Panc1 (cell line): ENCODE measurements at regions not wholly inside any gene's neighbourhood (a gene's known extent, or its start where the extent isn't known, plus 50 kb on each side); places are given as distances from the start of the nearest gene placed in this dataset.

Experiments
- ATAC-seq: fragments of 200-7000 bp; cut with Tn5 transposase; 2 replicates; pipeline ENCODE4 v1.9.1; 2020; ENCODE audit warnings: mild to moderate bottlenecking, moderate library complexity
- BruUV-seq: library from RNA; stranded (reverse); fragments of 400-500 nt; replicated peaks from 2 replicates; lab custom pipeline; 2021; lab: Mats Ljungman, UMichigan
- CTCF ChIA-PET: fragments of 300-600 bp; sonication (Branson Sonifier 250); formaldehyde crosslinking; loops from one replicate; lab custom pipeline; 2022; ENCODE audit warnings: antibody characterized with exemption; lab: Charles Lee
- POLR2A ChIA-PET: fragments of 300-600 bp; sonication (Branson Sonifier 250); formaldehyde crosslinking; loops from one replicate; lab custom pipeline; 2022; ENCODE audit warnings: antibody characterized with exemption; lab: Charles Lee
- DNase-seq: peaks from one replicate; pipeline ENCODE4 v3.0.0-alpha.2; 2010; ENCODE audit warnings: low read depth, low spot score
- H3K27ac ChIP-seq: 2 replicates; pipeline ENCODE4 v1.5.1; 2011; ENCODE audit warnings: mild to moderate bottlenecking, low read length, inconsistent platforms
- H3K27me3 ChIP-seq: fragments of 200-500 bp; sonication (Bioruptor generic); 2 replicates; pipeline ENCODE4 v1.6.0; 2014; ENCODE audit warnings: low read length, inconsistent platforms; ENCODE audit not compliant: control insufficient read depth, insufficient read depth
- H3K36me3 ChIP-seq: fragments of 200-500 bp; sonication (Bioruptor generic); 2 replicates; pipeline ENCODE4 v1.5.1; 2014; ENCODE audit warnings: inconsistent platforms, mild to moderate bottlenecking, low read length, moderate library complexity; ENCODE audit not compliant: control insufficient read depth, insufficient read depth
- H3K4me1 ChIP-seq: 2 replicates; pipeline ENCODE4 v1.5.1; 2011; ENCODE audit warnings: inconsistent platforms, mild to moderate bottlenecking, low read length, moderate library complexity; ENCODE audit not compliant: control insufficient read depth, insufficient read depth
- H3K4me3 ChIP-seq, 2 experiments: 2 replicates each; pipeline ENCODE4 v1.5.1; 2011 to 2012; ENCODE audit warnings: low read depth in 2 of 2, low read length in 2 of 2, mild to moderate bottlenecking in 2 of 2, inconsistent platforms in 1 of 2, moderate library complexity in 1 of 2
- H3K9me3 ChIP-seq: fragments of 200-500 bp; sonication (Bioruptor generic); 2 replicates; pipeline ENCODE4 v1.5.1; 2014; ENCODE audit warnings: low read depth, mild to moderate bottlenecking, inconsistent platforms, low read length, moderate library complexity; ENCODE audit not compliant: control insufficient read depth, insufficient read depth
- CTCF ChIP-seq: fragments of 450-650 bp; IDR thresholded peaks from 2 replicates; pipeline ENCODE4 v1.5.1; 2017; ENCODE audit warnings: mild to moderate bottlenecking
- POLR2AphosphoS5 ChIP-seq: IDR thresholded peaks from 2 replicates; pipeline ENCODE4 v1.6.1; 2012; ENCODE audit warnings: mild to moderate bottlenecking, low read depth, low read length, moderate library complexity
- REST ChIP-seq, 2 experiments: IDR thresholded peaks; 2 replicates each; pipeline ENCODE4 v1.6.1; 2011 to 2012; ENCODE audit warnings: low read depth in 2 of 2, control low read depth in 1 of 2, low read length in 1 of 2, mild to moderate bottlenecking in 1 of 2, moderate library complexity in 1 of 2; ENCODE audit not compliant: insufficient read depth in 1 of 2
- SIN3A ChIP-seq: IDR thresholded peaks from 2 replicates; pipeline ENCODE4 v1.6.1; 2012; ENCODE audit warnings: low read depth, mild to moderate bottlenecking, low read length, moderate library complexity, borderline replicate concordance; ENCODE audit not compliant: insufficient read depth
- TCF7L2 ChIP-seq: IDR thresholded peaks from 2 replicates; pipeline ENCODE4 v1.6.1; 2011; ENCODE audit warnings: mild to moderate bottlenecking, low read depth, low read length, inconsistent platforms
- in situ Hi-C: cut with HindIII; loops from 2 replicates; pipeline ENCODE4 v1.10.0; 2016; ENCODE audit warnings: low sequenced_read_pairs, low pct_unique_long_range_greater_than_20kb
- intact Hi-C: fragments of 100-400 bp; cut with micrococcal nuclease; formaldehyde crosslinking; loops from one replicate; pipeline ENCODE4 v1.10.0; 2022; ENCODE audit not compliant: unreplicated experiment

DNA sequence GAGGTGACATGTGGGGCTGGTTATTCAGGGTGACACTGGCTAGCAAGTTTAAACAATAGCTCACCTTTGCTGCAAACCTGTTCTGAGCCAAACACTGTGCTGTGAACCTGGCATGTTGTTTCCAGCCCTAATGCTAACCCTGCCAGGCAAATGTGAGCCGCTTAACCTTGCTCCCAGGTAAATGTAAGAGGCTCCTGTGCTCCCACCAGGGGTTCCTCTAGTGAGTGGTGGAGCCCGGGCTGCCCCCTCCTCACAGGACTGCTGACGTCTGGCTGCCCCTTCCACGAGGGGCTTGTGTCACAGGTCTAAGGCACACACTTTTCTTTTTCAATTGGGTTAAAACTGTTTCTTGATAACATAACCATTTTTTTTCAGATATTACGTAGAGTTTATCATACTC lies 223.7 kb downstream of the DCDC2C start:
- POLR2A ChIA-PET = interaction anchor here (0.6 kb wide), 1 partner anchor 28 kb away, joined by 3 read pairs; no protein-coding TSS in a partner anchor
- ATAC-seq (no peak), DNase-seq (no peak)
- Histone ChIP-seq H3K27me3 (no peaks in the 10 kb centered on the region), H3K4me3 (no peak overlapping the region), H3K9me3 (no peaks in the 10 kb centered on the region), H3K4me1 (no peaks in the 10 kb centered on the region), H3K36me3 (no peaks in the 10 kb centered on the region), H3K27ac (no peak overlapping the region)
- CTCF ChIA-PET = no interaction called here
- no TSS peak for BruUV-seq
- in situ Hi-C loops (no loop called here), intact Hi-C loops (no loop called here)
- TF ChIP-seq POLR2AphosphoS5 (no peak), SIN3A (no peak), CTCF (no peak), TCF7L2 (no peak), REST (IDR thresholded peaks at IDR 0.05; ENCODE audit: insufficient read depth in 1 of 2, low read depth in 2 of 2, low read length in 1 of 2) (no peak)

DNA sequence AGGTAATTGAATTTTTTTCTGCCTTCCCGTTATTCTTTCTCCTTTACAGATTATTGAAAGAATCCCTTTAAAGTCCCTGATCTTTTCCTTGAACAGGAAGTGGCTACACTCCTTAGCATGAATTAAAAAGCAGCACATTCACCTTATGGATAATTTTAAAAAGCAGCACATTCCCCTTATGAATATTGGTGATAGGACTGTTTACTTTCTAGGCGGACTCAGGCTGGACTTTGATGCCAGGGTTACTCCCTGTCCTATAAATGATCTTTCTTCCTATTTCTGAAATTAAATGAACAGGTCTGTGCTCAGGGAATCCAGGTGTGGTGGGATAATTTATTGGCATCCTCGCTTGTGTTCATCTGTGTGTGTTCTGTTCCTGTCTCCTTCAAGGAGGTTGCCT lies 226.0 kb downstream of the DCDC2C start:
- ChIA-PET CTCF (no interaction called here), POLR2A (no interaction called here)
- Histone ChIP-seq H3K27me3 (no peaks in the 10 kb centered on the region), H3K27ac (no peak overlapping the region), H3K36me3 (no peaks in the 10 kb centered on the region), H3K9me3 (no peaks in the 10 kb centered on the region), H3K4me3 (no peak overlapping the region), H3K4me1 (no peaks in the 10 kb centered on the region)
- no TSS peak for BruUV-seq
- intact Hi-C loops = no loop called here
- no peak for TF ChIP-seq SIN3A
- TF ChIP-seq REST (IDR thresholded peaks at IDR 0.05; ENCODE audit: insufficient read depth in 1 of 2, low read depth in 2 of 2, low read length in 1 of 2) = no peak
- TF ChIP-seq TCF7L2 = no peak
- no peak for TF ChIP-seq POLR2AphosphoS5
- TF ChIP-seq CTCF = no peak
- in situ Hi-C loops = no loop called here
- ATAC-seq (no peak), DNase-seq (no peak)
